DND-41 (cell line): ENCODE measurements at regions not wholly inside any gene's neighbourhood (a gene's known extent, or its start where the extent isn't known, plus 50 kb on each side); places are given as distances from the start of the nearest gene placed in this dataset.

Experiments used
- CTCF ChIP-seq: IDR thresholded peaks from 2 replicates; pipeline ENCODE4 v1.5.1; 2012; ENCODE audit warnings: borderline replicate concordance, low read length, moderate library complexity, mild to moderate bottlenecking; ENCODE audit not compliant: poor library complexity, severe bottlenecking; ENCODE audit errors: extremely low read depth
- EZH2 ChIP-seq: IDR thresholded peaks from 3 replicates; pipeline ENCODE4 v1.6.1; 2012; ENCODE audit warnings: borderline replicate concordance, low read depth, mild to moderate bottlenecking, moderate library complexity, low read length, inconsistent platforms; ENCODE audit not compliant: severe bottlenecking

GRCh38 chr9:119432428-119432827 is 63.2 kb upstream of the BRINP1 start:
- TF ChIP-seq CTCF (no peak), EZH2 (no peak)
